ENCODE measurements at regions not wholly inside any gene's neighbourhood (a gene's known extent, or its start where the extent isn't known, plus 50 kb on each side); places are given as distances from the start of the nearest gene placed in this dataset.
"Not testable (repeated sequence)": the region's sequence is repeated elsewhere in the genome, so short reads cannot be mapped to it uniquely, and the experiment has no call there.

DNA sequence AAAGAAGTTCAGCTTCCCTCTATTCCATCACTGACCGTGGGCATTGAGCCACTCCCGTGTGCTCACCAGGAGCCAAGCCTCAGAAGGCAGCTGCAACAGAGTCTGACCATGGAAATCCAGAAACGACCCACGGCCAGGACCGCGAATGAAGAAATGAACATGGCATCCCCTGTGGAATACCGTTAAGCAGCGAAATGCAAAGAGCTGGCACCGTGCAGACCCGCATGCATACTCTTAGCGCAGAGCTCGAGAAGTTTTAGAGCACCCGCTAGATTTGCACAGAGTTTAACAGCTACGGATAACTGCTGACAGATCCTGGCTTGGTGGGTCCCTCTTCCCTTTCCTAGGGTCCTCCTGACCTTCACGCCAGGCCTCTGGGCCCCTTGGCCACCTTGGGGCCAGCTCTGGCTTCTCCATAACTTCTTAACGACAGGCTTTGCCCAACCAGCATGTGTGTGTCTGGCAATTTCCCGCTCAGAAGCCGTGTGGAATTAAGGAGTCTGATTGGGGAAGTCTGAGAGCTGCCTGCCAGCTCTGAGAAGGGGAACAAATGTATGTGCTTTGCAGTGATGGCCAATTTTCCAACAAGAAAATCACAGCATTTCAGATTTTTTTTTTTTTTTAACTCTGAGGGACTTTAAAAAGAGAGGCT is 75.3 kb upstream of the COL5A1 start:
- Mint-ChIP-seq H3K27me3 (peaks cover 3% of the 10 kb centered on the region), H3K4me3 (no peak overlapping the region), H3K9me3 (peaks cover 8 to 13% (median 9%) of the 10 kb centered on the region in 3 donors), H3K4me1 (peaks cover 4 to 9% (median 7%) of the 10 kb centered on the region in 3 donors), H3K36me3 (no peaks in the 10 kb centered on the region), H3K27ac (no peak overlapping the region)

- H3K27ac Mint-ChIP-seq: no peak overlapping the region
Observed at GRCh38 chr9:134566936-134567335, 74.7 kb upstream of the COL5A1 start.

DNA sequence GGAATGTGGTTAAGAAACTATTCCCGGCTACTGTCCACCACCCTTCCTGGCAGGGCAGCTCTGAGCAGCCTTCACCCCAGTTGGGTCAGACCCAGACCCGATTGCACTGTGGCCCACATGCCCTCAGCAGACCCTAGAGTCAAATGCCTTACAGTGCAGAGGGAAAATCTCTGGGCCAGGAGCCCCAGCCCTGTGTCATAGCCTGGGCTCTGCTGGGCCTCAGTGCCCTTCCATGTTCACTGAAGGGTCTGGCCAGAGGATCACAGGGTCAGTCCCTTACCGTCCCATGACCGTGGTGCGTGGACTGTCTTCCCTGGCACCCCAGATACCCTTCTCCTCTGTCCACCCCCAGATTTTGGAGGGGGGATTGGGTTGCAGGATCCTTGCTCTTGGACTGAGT is 73.5 kb upstream of the COL5A1 start:
- Mint-ChIP-seq H3K4me3 (no peak overlapping the region), H3K27me3 (peaks cover 3% of the 10 kb centered on the region), H3K27ac (no peak overlapping the region), H3K36me3 (no peaks in the 10 kb centered on the region), H3K4me1 (peaks cover 4 to 9% (median 7%) of the 10 kb centered on the region in 3 donors), H3K9me3 (peaks cover 5 to 9% (median 6%) of the 10 kb centered on the region in 3 donors)

More at GRCh38 chr9:134566936-134567335, 74.7 kb upstream of the COL5A1 start:
- H3K27me3 Mint-ChIP-seq: peaks cover 3% of the 10 kb centered on the region
- H3K36me3 Mint-ChIP-seq: no peaks in the 10 kb centered on the region
- peaks cover 8 to 13% (median 9%) of the 10 kb centered on the region in 3 donors for H3K9me3 Mint-ChIP-seq
- no peak overlapping the region for H3K4me3 Mint-ChIP-seq
- peaks cover 4 to 9% (median 7%) of the 10 kb centered on the region in 3 donors for H3K4me1 Mint-ChIP-seq

GRCh38 chr9:134568811-134569210 is 72.8 kb upstream of the COL5A1 start:
- peaks cover 3% of the 10 kb centered on the region for H3K27me3 Mint-ChIP-seq
- H3K4me3 Mint-ChIP-seq: no peak overlapping the region
- H3K9me3 Mint-ChIP-seq: peaks cover 3 to 5% (median 5%) of the 10 kb centered on the region in 3 donors
- no peak overlapping the region for H3K27ac Mint-ChIP-seq
- H3K36me3 Mint-ChIP-seq: no peaks in the 10 kb centered on the region
- H3K4me1 Mint-ChIP-seq: peaks cover 4 to 9% (median 7%) of the 10 kb centered on the region in 3 donors

GRCh38 chr9:134569626-134570025 is 72.0 kb upstream of the COL5A1 start:
- no peak overlapping the region for H3K4me3 Mint-ChIP-seq
- peaks cover 3 to 5% (median 5%) of the 10 kb centered on the region in 3 donors for H3K9me3 Mint-ChIP-seq
- no peak overlapping the region for H3K27ac Mint-ChIP-seq
- peaks cover 3% of the 10 kb centered on the region for H3K27me3 Mint-ChIP-seq
- peaks cover 4 to 9% (median 7%) of the 10 kb centered on the region in 3 donors for H3K4me1 Mint-ChIP-seq
- H3K36me3 Mint-ChIP-seq: no peaks in the 10 kb centered on the region

- peaks cover 3 to 5% (median 5%) of the 10 kb centered on the region in 3 donors for H3K9me3 Mint-ChIP-seq
- no peak overlapping the region for H3K27ac Mint-ChIP-seq
- H3K4me1 Mint-ChIP-seq: peaks cover 4 to 9% (median 7%) of the 10 kb centered on the region in 3 donors
- H3K4me3 Mint-ChIP-seq: no peak overlapping the region
- peaks cover 3% of the 10 kb centered on the region for H3K27me3 Mint-ChIP-seq
- H3K36me3 Mint-ChIP-seq: no peaks in the 10 kb centered on the region
Observed at GRCh38 chr9:134570151-134570621, 71.4 kb upstream of the COL5A1 start.

DNA sequence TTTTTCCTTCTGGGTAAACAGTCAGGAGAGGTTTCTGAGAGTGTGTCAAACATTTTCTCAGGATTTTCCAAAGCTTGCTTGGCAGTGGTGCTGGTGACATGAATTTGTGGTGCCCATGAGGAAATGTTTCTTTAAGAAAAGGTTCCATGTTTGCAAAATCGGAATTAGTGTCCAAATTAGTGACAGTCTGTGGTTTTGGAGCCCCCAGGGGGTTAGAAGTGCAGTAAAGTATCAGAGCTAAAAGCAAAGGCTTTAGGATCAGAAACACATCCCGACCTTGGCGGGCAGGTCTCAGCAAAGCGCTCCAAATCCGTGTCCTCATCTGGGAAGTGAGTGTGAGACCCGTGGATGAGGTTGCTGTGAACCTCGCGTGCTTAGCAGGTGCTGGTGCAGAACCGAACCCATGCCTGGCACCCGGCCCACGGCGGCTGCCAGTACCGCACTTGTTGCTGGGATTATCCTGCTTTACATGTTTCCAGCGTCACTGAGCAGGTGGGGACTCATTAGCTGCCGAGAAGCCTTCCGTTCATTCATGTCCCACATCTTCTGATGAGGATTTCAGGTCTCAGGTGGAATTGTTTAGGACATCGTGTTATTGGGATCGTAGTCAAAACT is 70.8 kb upstream of the COL5A1 start:
- Mint-ChIP-seq H3K4me1 (peaks cover 4 to 9% (median 7%) of the 10 kb centered on the region in 3 donors), H3K9me3 (peaks cover 3 to 5% (median 5%) of the 10 kb centered on the region in 3 donors), H3K36me3 (no peaks in the 10 kb centered on the region), H3K4me3 (no peak overlapping the region), H3K27me3 (peaks cover 4% of the 10 kb centered on the region), H3K27ac (no peak overlapping the region)

- no peaks in the 10 kb centered on the region for H3K36me3 Mint-ChIP-seq
- H3K27me3 Mint-ChIP-seq: peaks cover 6% of the 10 kb centered on the region
- H3K9me3 Mint-ChIP-seq: peaks cover 3 to 5% (median 5%) of the 10 kb centered on the region in 3 donors
- H3K27ac Mint-ChIP-seq: no peak overlapping the region
- peaks cover 4 to 9% (median 7%) of the 10 kb centered on the region in 3 donors for H3K4me1 Mint-ChIP-seq
- H3K4me3 Mint-ChIP-seq: no peak overlapping the region
Observed at GRCh38 chr9:134571326-134571931, 70.2 kb upstream of the COL5A1 start.

DNA sequence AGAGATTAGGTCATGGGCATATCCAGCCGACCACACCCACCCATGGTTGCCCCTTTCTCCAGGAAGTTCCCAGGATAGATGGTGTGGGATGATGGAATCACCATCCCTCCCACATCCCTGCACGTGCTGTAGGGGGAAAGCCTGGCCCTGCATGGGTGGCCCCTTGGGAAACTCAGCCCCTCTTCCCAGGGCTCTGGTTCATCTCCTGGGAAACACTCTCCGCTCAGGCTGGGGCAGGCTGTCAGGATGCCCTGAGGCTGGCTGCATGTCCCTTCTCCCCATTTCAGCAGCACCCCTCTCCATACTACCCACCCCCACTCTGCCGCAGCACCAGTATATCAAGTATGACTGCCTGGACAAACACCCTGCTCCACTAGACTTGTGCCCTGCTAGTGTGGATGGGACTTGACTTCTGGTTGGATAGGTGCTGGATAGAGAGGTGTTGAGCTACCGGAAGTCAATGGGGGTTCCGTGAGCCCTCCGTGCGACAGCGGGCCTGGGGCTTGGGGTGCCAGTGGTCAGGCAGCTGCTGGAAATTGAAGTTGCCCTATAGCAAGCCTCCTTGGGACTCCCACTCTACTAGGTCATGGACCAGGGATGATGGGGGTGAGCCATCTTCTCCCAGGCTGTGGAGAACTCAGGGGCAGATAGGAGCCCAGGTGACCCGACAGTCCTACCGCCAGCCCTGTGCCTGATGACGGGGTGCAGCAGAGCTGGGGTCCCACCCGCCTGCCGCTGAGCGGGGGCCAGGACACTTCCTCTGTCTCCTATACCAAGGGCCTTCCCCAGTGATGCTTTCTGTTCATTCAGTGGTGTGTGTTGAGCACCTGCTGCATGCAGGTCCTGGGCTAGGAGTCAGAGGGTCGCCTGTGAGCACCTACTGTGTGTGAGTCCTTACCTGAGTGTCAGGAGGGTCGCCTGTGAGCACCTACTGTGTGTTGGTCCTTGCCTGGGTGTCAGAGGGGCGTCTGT is 69.4 kb upstream of the COL5A1 start:
- no peaks in the 10 kb centered on the region for H3K36me3 Mint-ChIP-seq
- peaks cover 8% of the 10 kb centered on the region for H3K27me3 Mint-ChIP-seq
- no peak overlapping the region for H3K4me3 Mint-ChIP-seq
- H3K27ac Mint-ChIP-seq: peak overlapping the region in 1 of 3 donors; percentile 10
- peaks cover 4 to 9% (median 7%) of the 10 kb centered on the region in 3 donors for H3K4me1 Mint-ChIP-seq
- peaks cover 0 to 3% (median 2%) of the 10 kb centered on the region in 3 donors for H3K9me3 Mint-ChIP-seq

DNA sequence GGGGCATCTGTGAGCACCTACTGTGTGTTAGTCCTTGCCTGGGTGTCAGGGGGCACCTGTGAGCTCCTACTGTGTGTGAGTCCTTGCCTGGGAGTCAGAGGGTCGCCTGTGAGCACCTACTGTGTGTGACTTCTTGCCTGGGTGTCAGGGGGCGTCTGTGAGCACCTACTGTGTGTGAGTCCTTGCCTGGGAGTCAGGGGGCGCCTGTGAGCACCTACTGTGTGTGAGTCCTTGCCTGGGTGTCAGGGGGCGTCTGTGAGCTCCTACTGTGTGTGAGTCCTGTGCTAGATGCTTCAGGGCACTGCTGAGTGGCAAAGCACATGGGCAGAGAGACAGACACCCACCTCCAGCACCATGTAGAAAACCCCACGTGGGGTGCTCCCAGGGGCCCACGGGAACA is 66.9 kb upstream of the COL5A1 start:
- H3K36me3 Mint-ChIP-seq, H3K27me3 Mint-ChIP-seq, H3K4me1 Mint-ChIP-seq, H3K9me3 Mint-ChIP-seq, H3K4me3 Mint-ChIP-seq, H3K27ac Mint-ChIP-seq: not testable (repeated sequence)

- H3K9me3 Mint-ChIP-seq: peaks cover 0 to 2% (median 0%) of the 10 kb centered on the region in 3 donors
- no peak overlapping the region for H3K4me3 Mint-ChIP-seq
- peaks cover 9% of the 10 kb centered on the region for H3K27me3 Mint-ChIP-seq
- peaks cover 3 to 5% (median 3%) of the 10 kb centered on the region in 3 donors for H3K4me1 Mint-ChIP-seq
- H3K27ac Mint-ChIP-seq: no peak overlapping the region
- H3K36me3 Mint-ChIP-seq: no peaks in the 10 kb centered on the region
Observed at GRCh38 chr9:134575103-134575900, 66.3 kb upstream of the COL5A1 start.

- Mint-ChIP-seq H3K9me3 (peaks cover under 1 to 2% (median under 1%) of the 10 kb centered on the region in 3 donors), H3K36me3 (no peaks in the 10 kb centered on the region), H3K27ac (peak overlapping the region in 1 of 3 donors; percentile 80), H3K4me1 (peaks cover 0 to 2% (median 0%) of the 10 kb centered on the region in 3 donors), H3K4me3 (no peak overlapping the region), H3K27me3 (peaks cover 8% of the 10 kb centered on the region)
Observed at GRCh38 chr9:134575901-134576176, 65.8 kb upstream of the COL5A1 start.

- Mint-ChIP-seq H3K27me3 (peaks cover 5% of the 10 kb centered on the region), H3K27ac (no peak overlapping the region), H3K9me3 (peaks cover 2 to 6% (median 3%) of the 10 kb centered on the region in 3 donors), H3K36me3 (peaks cover 1% of the 10 kb centered on the region), H3K4me3 (no peak overlapping the region), H3K4me1 (no peaks in the 10 kb centered on the region)
Observed at GRCh38 chr9:134585021-134585561, 56.5 kb upstream of the COL5A1 start.
